HCT116 (cell line): ENCODE measurements at regions not wholly inside any gene's neighbourhood (a gene's known extent, or its start where the extent isn't known, plus 50 kb on each side); places are given as distances from the start of the nearest gene placed in this dataset.

Experiments
- ATAC-seq: fragments of 200-7000 bp; cut with Tn5 transposase; 2 replicates; pipeline ENCODE4 v1.9.1; 2020; ENCODE audit warnings: mild to moderate bottlenecking, moderate library complexity
- BruUV-seq: library from RNA; stranded (reverse); fragments of 400-500 nt; replicated peaks from 2 replicates; lab custom pipeline; 2021; lab: Mats Ljungman, UMichigan
- CTCF ChIA-PET: fragments of 300-600 bp; sonication (Branson Sonifier 250); formaldehyde crosslinking; loops from one replicate; lab custom pipeline; 2021; ENCODE audit warnings: antibody characterized with exemption; lab: Charles Lee
- POLR2A ChIA-PET: fragments of 300-600, 350-600 bp; sonication (Branson Sonifier 250); formaldehyde crosslinking; loops from one replicate; lab custom pipeline; 2021; ENCODE audit warnings: antibody characterized with exemption; lab: Charles Lee
- RAD21 ChIA-PET, 2 experiments: fragments of 300-600 bp; sonication (Branson Sonifier 250); formaldehyde crosslinking; loops; one replicate each; lab custom pipeline; 2023; ENCODE audit warnings: low total read pairs in 2 of 2; ENCODE audit not compliant: uncharacterized antibody in 2 of 2, unreplicated experiment in 2 of 2, low non-redundant PET in 1 of 2; lab: Charles Lee
- DNase-seq: peaks from one replicate; pipeline ENCODE4 v3.0.0-alpha.2; 2010; ENCODE audit warnings: low read depth, low spot score
- H2AFZ ChIP-seq: fragments of 200-600 bp; shearing (Covaris generic), sonication (generic); 2 replicates; pipeline ENCODE4 v1.6.1; 2017; ENCODE audit warnings: low read depth, mixed run types, mixed read lengths, antibody characterized with exemption, low read length; ENCODE audit not compliant: poor library complexity, severe bottlenecking
- H3K27ac ChIP-seq: 2 replicates; pipeline ENCODE4 v1.5.1; 2012; ENCODE audit warnings: low read depth, low read length
- H3K27me3 ChIP-seq: fragments of 200-600 bp; sonication (generic); 2 replicates; pipeline ENCODE4 v1.6.1; 2016; ENCODE audit warnings: mixed run types, low read length, mixed read lengths; ENCODE audit not compliant: insufficient read depth
- H3K36me3 ChIP-seq, 2 experiments: fragments of 200-500 bp in 1 of 2; fragments of 200-600 bp in 1 of 2; sonication (Bioruptor generic) in 1 of 2; sonication (generic) in 1 of 2; 2 replicates each; pipeline versions ENCODE4 v1.5.1 to v1.6.1; 2014 to 2016; ENCODE audit warnings: low read length in 2 of 2, inconsistent platforms in 1 of 2, mixed read lengths in 1 of 2, mixed run types in 1 of 2; ENCODE audit not compliant: insufficient read depth in 2 of 2, control insufficient read depth in 1 of 2
- H3K4me1 ChIP-seq, 2 experiments: fragments of 200-600 bp in 1 of 2; sonication (generic) in 1 of 2; 2 replicates each; pipeline versions ENCODE4 v1.5.1 to v1.6.1; 2012 to 2017; ENCODE audit warnings: low read length in 2 of 2, inconsistent platforms in 1 of 2, mild to moderate bottlenecking in 1 of 2, mixed read lengths in 1 of 2, mixed run types in 1 of 2, moderate library complexity in 1 of 2; ENCODE audit not compliant: insufficient read depth in 2 of 2, control insufficient read depth in 1 of 2
- H3K4me2 ChIP-seq: fragments of 200-600 bp; sonication (generic); 2 replicates; pipeline ENCODE4 v1.6.1; 2017; ENCODE audit warnings: mixed run types, low read length, mixed read lengths
- H3K4me3 ChIP-seq, 2 experiments: fragments of 200-600 bp in 1 of 2; sonication (generic) in 1 of 2; replicated peaks in 1 of 2; 2 replicates each; pipeline ENCODE4 v1.5.1; 2011 to 2016; ENCODE audit warnings: low read length in 2 of 2, control low read depth in 1 of 2, low read depth in 1 of 2, mild to moderate bottlenecking in 1 of 2, mixed read lengths in 1 of 2, mixed run types in 1 of 2
- H3K79me2 ChIP-seq: fragments of 200-600 bp; sonication (generic); 2 replicates; pipeline ENCODE4 v1.6.1; 2017; ENCODE audit warnings: mild to moderate bottlenecking, mixed run types, low read length, moderate library complexity, mixed read lengths; ENCODE audit not compliant: insufficient read depth
- H3K9ac ChIP-seq: fragments of 200-600 bp; sonication (generic); 2 replicates; pipeline ENCODE4 v1.6.1; 2016; ENCODE audit warnings: low read length, mixed read lengths
- H3K9me2 ChIP-seq: fragments of 200-600 bp; sonication (generic), shearing (Covaris generic); 2 replicates; pipeline ENCODE4 v1.6.1; 2017; ENCODE audit warnings: mixed run types, mild to moderate bottlenecking, moderate library complexity; ENCODE audit not compliant: insufficient read depth
- H3K9me3 ChIP-seq, 2 experiments: fragments of 200-500 bp in 1 of 2; fragments of 200-600 bp in 1 of 2; sonication (Bioruptor generic) in 1 of 2; sonication (generic) in 1 of 2; 2 replicates each; pipeline ENCODE4 v1.6.1; 2014 to 2017; ENCODE audit warnings: low read length in 2 of 2, mixed read lengths in 2 of 2, inconsistent platforms in 1 of 2, low read depth in 1 of 2, mild to moderate bottlenecking in 1 of 2, mixed run types in 1 of 2, moderate library complexity in 1 of 2; ENCODE audit not compliant: control insufficient read depth in 1 of 2, insufficient read depth in 1 of 2
- H4K20me1 ChIP-seq: fragments of 200-600 bp; sonication (generic), shearing (Covaris generic); 2 replicates; pipeline ENCODE4 v1.6.1; 2017; ENCODE audit warnings: mixed run types, mild to moderate bottlenecking, moderate library complexity; ENCODE audit not compliant: insufficient read depth
- CEBPB ChIP-seq: IDR thresholded peaks from 2 replicates; pipeline ENCODE4 v1.6.1; 2012; ENCODE audit warnings: low read depth
- CTCF ChIP-seq, 3 experiments: fragments of 200-600 bp in 1 of 3; sonication (generic) in 1 of 3; IDR thresholded peaks in 2 of 3; conservative IDR thresholded peaks in 1 of 3; 2 replicates each; pipeline ENCODE4 v1.5.1; 2012 to 2017; ENCODE audit warnings: low read depth in 2 of 3, low read length in 2 of 3, antibody characterized with exemption in 1 of 3, borderline replicate concordance in 1 of 3, control low read depth in 1 of 3, mild to moderate bottlenecking in 1 of 3, mixed read lengths in 1 of 3, mixed run types in 1 of 3, moderate library complexity in 1 of 3; ENCODE audit not compliant: insufficient read depth in 1 of 3
- EGR1 ChIP-seq: IDR thresholded peaks from 2 replicates; pipeline ENCODE4 v1.6.1; 2012; ENCODE audit warnings: low read depth
- EZH2 ChIP-seq: fragments of 200-600 bp; sonication (generic); IDR thresholded peaks from 2 replicates; pipeline ENCODE4 v1.6.1; 2017; ENCODE audit warnings: antibody characterized with exemption, mixed run types
- EZH2phosphoT487 ChIP-seq: fragments of 200-600 bp; IDR thresholded peaks from 2 replicates; pipeline ENCODE4 v1.6.1; 2018; ENCODE audit warnings: antibody characterized with exemption, borderline replicate concordance
- FOSL1 ChIP-seq: IDR thresholded peaks from 2 replicates; pipeline ENCODE4 v1.6.1; 2012; ENCODE audit warnings: low read depth
- POLR2A ChIP-seq: IDR thresholded peaks from 2 replicates; pipeline ENCODE4 v1.7.0; 2011; ENCODE audit warnings: borderline replicate concordance; ENCODE audit not compliant: insufficient read depth, insufficient read length; ENCODE audit errors: extremely low read depth
- RAD21 ChIP-seq: IDR thresholded peaks from 2 replicates; pipeline ENCODE4 v1.6.1; 2012; ENCODE audit warnings: low read depth, mild to moderate bottlenecking
- SIN3A ChIP-seq: IDR thresholded peaks from 2 replicates; pipeline ENCODE4 v1.6.1; 2012; ENCODE audit warnings: low read depth
- TCF7L2 ChIP-seq: IDR thresholded peaks from 2 replicates; pipeline ENCODE4 v1.7.0; 2011; ENCODE audit warnings: borderline replicate concordance, inconsistent platforms; ENCODE audit not compliant: insufficient read depth, insufficient read length; ENCODE audit errors: extremely low read depth
- YY1 ChIP-seq: IDR thresholded peaks from 2 replicates; pipeline ENCODE4 v1.6.1; 2011; ENCODE audit warnings: low read length, low read depth, moderate library complexity, mild to moderate bottlenecking; ENCODE audit not compliant: insufficient replicate concordance; ENCODE audit errors: extremely low read depth
- ZFX ChIP-seq: fragments of 450-650 bp; IDR thresholded peaks from 2 replicates; pipeline ENCODE4 v1.6.1; 2017
- ZNF274 ChIP-seq: fragments of 200-500 bp; sonication (Bioruptor generic); IDR thresholded peaks from 2 replicates; pipeline ENCODE4 v1.6.1; 2014; ENCODE audit warnings: mild to moderate bottlenecking, low read depth, low read length, inconsistent platforms
- intact Hi-C: fragments of 100-400 bp; cut with micrococcal nuclease; formaldehyde crosslinking; loops from 2 replicates; pipeline ENCODE4 v1.10.0; 2022
- TF ChIP-seq, protein P1 (sequence below): IDR thresholded peaks from 2 replicates; pipeline ENCODE4 v1.6.1; 2012; ENCODE audit warnings: low read depth
- TF ChIP-seq, protein P2 (sequence below): IDR thresholded peaks from 2 replicates; pipeline ENCODE4 v1.6.1; 2012

GRCh38 chr6:90934081-90934480, 347.2 kb upstream of the MAP3K7 start:
- H4K20me1 ChIP-seq = no peaks in the 10 kb centered on the region; the same call in 1 of the 2 replicates
- DNase-seq (no peak), ATAC-seq (no peak)
- TF ChIP-seq, protein P1, sequence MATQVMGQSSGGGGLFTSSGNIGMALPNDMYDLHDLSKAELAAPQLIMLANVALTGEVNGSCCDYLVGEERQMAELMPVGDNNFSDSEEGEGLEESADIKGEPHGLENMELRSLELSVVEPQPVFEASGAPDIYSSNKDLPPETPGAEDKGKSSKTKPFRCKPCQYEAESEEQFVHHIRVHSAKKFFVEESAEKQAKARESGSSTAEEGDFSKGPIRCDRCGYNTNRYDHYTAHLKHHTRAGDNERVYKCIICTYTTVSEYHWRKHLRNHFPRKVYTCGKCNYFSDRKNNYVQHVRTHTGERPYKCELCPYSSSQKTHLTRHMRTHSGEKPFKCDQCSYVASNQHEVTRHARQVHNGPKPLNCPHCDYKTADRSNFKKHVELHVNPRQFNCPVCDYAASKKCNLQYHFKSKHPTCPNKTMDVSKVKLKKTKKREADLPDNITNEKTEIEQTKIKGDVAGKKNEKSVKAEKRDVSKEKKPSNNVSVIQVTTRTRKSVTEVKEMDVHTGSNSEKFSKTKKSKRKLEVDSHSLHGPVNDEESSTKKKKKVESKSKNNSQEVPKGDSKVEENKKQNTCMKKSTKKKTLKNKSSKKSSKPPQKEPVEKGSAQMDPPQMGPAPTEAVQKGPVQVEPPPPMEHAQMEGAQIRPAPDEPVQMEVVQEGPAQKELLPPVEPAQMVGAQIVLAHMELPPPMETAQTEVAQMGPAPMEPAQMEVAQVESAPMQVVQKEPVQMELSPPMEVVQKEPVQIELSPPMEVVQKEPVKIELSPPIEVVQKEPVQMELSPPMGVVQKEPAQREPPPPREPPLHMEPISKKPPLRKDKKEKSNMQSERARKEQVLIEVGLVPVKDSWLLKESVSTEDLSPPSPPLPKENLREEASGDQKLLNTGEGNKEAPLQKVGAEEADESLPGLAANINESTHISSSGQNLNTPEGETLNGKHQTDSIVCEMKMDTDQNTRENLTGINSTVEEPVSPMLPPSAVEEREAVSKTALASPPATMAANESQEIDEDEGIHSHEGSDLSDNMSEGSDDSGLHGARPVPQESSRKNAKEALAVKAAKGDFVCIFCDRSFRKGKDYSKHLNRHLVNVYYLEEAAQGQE = no peak
- no peak for TF ChIP-seq TCF7L2
- no peak for TF ChIP-seq SIN3A
- TF ChIP-seq EGR1 = no peak
- no peak for TF ChIP-seq ZNF274
- TF ChIP-seq CTCF (IDR thresholded peaks at IDR 0.05 in 2 of 3, conservative IDR thresholded peaks at IDR 0.05 in 1 of 3; ENCODE audit: borderline replicate concordance in 1 of 3, insufficient read depth in 1 of 3, low read depth in 2 of 3, low read length in 2 of 3) = no peak
- no peak for TF ChIP-seq CEBPB
- TF ChIP-seq ZFX = no peak
- no peak for TF ChIP-seq EZH2phosphoT487
- no peak for TF ChIP-seq RAD21
- no peak for TF ChIP-seq EZH2
- TF ChIP-seq POLR2A = no peak
- TF ChIP-seq, protein P2, sequence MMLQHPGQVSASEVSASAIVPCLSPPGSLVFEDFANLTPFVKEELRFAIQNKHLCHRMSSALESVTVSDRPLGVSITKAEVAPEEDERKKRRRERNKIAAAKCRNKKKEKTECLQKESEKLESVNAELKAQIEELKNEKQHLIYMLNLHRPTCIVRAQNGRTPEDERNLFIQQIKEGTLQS = no peak
- TF ChIP-seq YY1 = no peak
- no peak for TF ChIP-seq FOSL1
- no peak overlapping the region for H3K4me2 ChIP-seq
- ChIA-PET RAD21 (no interaction called here), POLR2A (no interaction called here), CTCF (no interaction called here)
- no peaks in the 10 kb centered on the region for H3K27me3 ChIP-seq
- intact Hi-C loops = no loop called here
- H3K36me3 ChIP-seq = no peaks in the 10 kb centered on the region
- no peak overlapping the region for H3K27ac ChIP-seq
- no peak overlapping the region for H3K4me3 ChIP-seq
- H3K9ac ChIP-seq = no peak overlapping the region
- BruUV-seq = no TSS peak
- no peaks in the 10 kb centered on the region for H3K79me2 ChIP-seq
- no peak overlapping the region for H2AFZ ChIP-seq
- H3K4me1 ChIP-seq = no peaks in the 10 kb centered on the region
- no peaks in the 10 kb centered on the region for H3K9me2 ChIP-seq
- H3K9me3 ChIP-seq = no peaks in the 10 kb centered on the region
